ENCODE measurements at regions not wholly inside any gene's neighbourhood (a gene's known extent, or its start where the extent isn't known, plus 50 kb on each side); places are given as distances from the start of the nearest gene placed in this dataset.

- no peak overlapping the region for H3K27ac ChIP-seq
- TF ChIP-seq ZFX (IDR thresholded peaks at IDR 0.05) (no peak), CTCF (conservative IDR thresholded peaks at IDR 0.05) (no peak)
These were observed 69.4 kb upstream of the ALX4 start for GRCh38 chr11:44379141-44380008.

- no peak overlapping the region for H3K27ac ChIP-seq
- TF ChIP-seq CTCF (conservative IDR thresholded peaks at IDR 0.05) (no peak), ZFX (IDR thresholded peaks at IDR 0.05) (no peak)
These were observed 70.0 kb upstream of the ALX4 start for GRCh38 chr11:44380009-44380313.

- TF ChIP-seq CTCF (conservative IDR thresholded peaks at IDR 0.05) (no peak), ZFX (IDR thresholded peaks at IDR 0.05) (no peak)
- no peak overlapping the region for H3K27ac ChIP-seq
These were observed 70.9 kb upstream of the ALX4 start for GRCh38 chr11:44380820-44381219.

GRCh38 chr11:44381261-44381660 is 71.3 kb upstream of the ALX4 start:
- no peak overlapping the region for H3K27ac ChIP-seq
- no peak for TF ChIP-seq CTCF (conservative IDR thresholded peaks at IDR 0.05)

GRCh38 chr11:44382118-44382517 is 72.2 kb upstream of the ALX4 start:
- H3K27ac ChIP-seq: no peak overlapping the region
- TF ChIP-seq ZFX (IDR thresholded peaks at IDR 0.05) (no peak), CTCF (conservative IDR thresholded peaks at IDR 0.05) (no peak)

GRCh38 chr11:44382656-44383240 is 72.8 kb upstream of the ALX4 start:
- H3K27ac ChIP-seq: no peak overlapping the region
- TF ChIP-seq ZFX (IDR thresholded peaks at IDR 0.05) (no peak), CTCF (conservative IDR thresholded peaks at IDR 0.05) (no peak)

GRCh38 chr11:44383246-44383645 is 73.3 kb upstream of the ALX4 start:
- no peak overlapping the region for H3K27ac ChIP-seq

More at GRCh38 chr11:44383246-44383645, 73.3 kb upstream of the ALX4 start:
- TF ChIP-seq ZFX (IDR thresholded peaks at IDR 0.05): no peak
- no peak for TF ChIP-seq CTCF (conservative IDR thresholded peaks at IDR 0.05)

All from C4-2B (cell line).